Activated B cell treated with CpG ODN at 0.5 μM for 24 hours (primary cell): ENCODE measurements at regions not wholly inside any gene's neighbourhood (a gene's known extent, or its start where the extent isn't known, plus 50 kb on each side); places are given as distances from the start of the nearest gene placed in this dataset.

ENCODE experiments used
- ATAC-seq: fragments of 200-7000 bp; cut with Tn5 transposase; one replicate; pipeline ENCODE4 v1.10.0; 2021; ENCODE audit warnings: low read depth, mild to moderate bottlenecking, moderate library complexity
- CTCF ChIA-PET: fragments of 350-600 bp; sonication (Branson Sonifier 250); formaldehyde crosslinking; loops from one replicate; lab custom pipeline; 2021; ENCODE audit warnings: antibody characterized with exemption; lab: Charles Lee
- POLR2A ChIA-PET: fragments of 350-600 bp; sonication (Branson Sonifier 250); formaldehyde crosslinking; loops from one replicate; lab custom pipeline; 2021; ENCODE audit warnings: antibody characterized with exemption; lab: Charles Lee
- DNase-seq: peaks from one replicate; pipeline ENCODE4 v3.0.0; 2022
- H3K27ac Mint-ChIP-seq: one replicate; pipeline ENCODE4 v1.8.0; 2020; ENCODE audit warnings: mixed read lengths
- H3K27me3 Mint-ChIP-seq: one replicate; pipeline ENCODE4 v1.8.0; 2021; ENCODE audit warnings: mixed read lengths
- H3K36me3 Mint-ChIP-seq: one replicate; pipeline ENCODE4 v1.8.0; 2021; ENCODE audit warnings: low read depth, mixed read lengths
- H3K4me1 Mint-ChIP-seq: one replicate; pipeline ENCODE4 v1.8.0; 2021; ENCODE audit warnings: mixed read lengths
- H3K4me3 Mint-ChIP-seq: one replicate; pipeline ENCODE4 v1.8.0; 2020; ENCODE audit warnings: mild to moderate bottlenecking, mixed read lengths
- H3K9me3 Mint-ChIP-seq: one replicate; pipeline ENCODE4 v1.8.0; 2020; ENCODE audit warnings: mixed read lengths
- CTCF ChIP-seq: fragments of 200-600 bp; IDR thresholded peaks from one replicate; pipeline ENCODE4 v1.8.0; 2022; ENCODE audit warnings: antibody characterized with exemption, mild to moderate bottlenecking
- intact Hi-C: fragments of 100-400 bp; cut with micrococcal nuclease; formaldehyde crosslinking; loops from one replicate; pipeline ENCODE4 v1.15.1; 2024

- DNase-seq: no peak
- intact Hi-C loops: no loop called here
- ATAC-seq: no peak
- TF ChIP-seq CTCF: no peak
- Mint-ChIP-seq H3K4me1 (no peaks in the 10 kb centered on the region), H3K36me3 (no peaks in the 10 kb centered on the region), H3K27ac (no peak overlapping the region), H3K27me3 (no peaks in the 10 kb centered on the region), H3K9me3 (no peaks in the 10 kb centered on the region), H3K4me3 (no peak overlapping the region)
- POLR2A ChIA-PET: no interaction called here
- CTCF ChIA-PET: no interaction called here
Observed at GRCh38 chr18:78771496-78772359, 207.9 kb upstream of the SALL3 start.

DNA sequence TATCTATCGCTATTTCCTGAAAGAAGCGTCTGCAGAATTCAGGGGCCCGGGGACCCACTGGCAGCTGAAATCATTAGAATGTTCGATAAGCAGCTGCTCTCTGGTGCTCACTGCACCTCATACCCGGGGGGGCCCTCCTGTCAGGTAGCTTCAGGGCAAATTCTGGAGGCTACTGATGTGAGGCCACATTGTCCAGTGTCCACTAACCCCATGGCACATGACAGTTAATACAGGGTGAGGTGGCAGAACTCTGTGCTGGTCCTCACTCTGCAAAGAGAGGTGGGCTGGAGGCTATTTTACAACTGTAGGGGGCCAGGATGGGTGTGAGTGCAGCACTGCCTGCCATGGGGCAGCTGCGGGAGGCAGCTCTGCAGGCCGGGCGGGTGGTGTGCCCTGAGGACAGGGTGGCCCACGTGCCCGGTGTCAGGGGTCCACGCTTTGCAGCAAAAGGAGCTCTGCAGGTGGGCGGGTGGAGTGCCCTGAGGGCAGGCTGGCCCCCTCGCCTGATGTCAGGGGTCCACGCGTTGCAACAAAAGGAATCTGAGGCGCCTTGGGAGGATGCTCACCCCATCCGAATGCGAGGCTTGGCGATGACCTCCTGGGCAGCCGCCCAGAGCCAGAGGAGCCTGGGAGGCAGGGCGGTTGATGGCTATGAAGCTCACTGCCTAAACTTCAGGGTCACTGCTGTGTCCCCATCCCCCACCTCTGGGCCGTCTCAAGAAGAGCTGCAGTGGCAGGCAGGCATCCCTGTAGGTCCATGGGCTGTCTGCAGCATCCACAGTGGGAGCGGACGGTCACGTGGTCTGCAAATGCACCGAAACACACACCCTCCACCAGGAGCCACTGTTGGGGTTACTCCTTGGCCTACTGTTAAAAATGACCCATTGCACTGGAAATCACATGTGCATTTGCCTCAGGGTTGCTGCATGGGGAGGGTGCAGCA lies 207.0 kb upstream of the SALL3 start:
- Mint-ChIP-seq H3K4me3 (no peak overlapping the region), H3K27ac (no peak overlapping the region), H3K27me3 (no peaks in the 10 kb centered on the region), H3K9me3 (no peaks in the 10 kb centered on the region), H3K4me1 (no peaks in the 10 kb centered on the region), H3K36me3 (no peaks in the 10 kb centered on the region)
- TF ChIP-seq CTCF: no peak
- CTCF ChIA-PET: no interaction called here
- intact Hi-C loops: no loop called here
- DNase-seq: no peak
- POLR2A ChIA-PET: no interaction called here
- no peak for ATAC-seq

GRCh38 chr18:78773303-78773755 lies 206.3 kb upstream of the SALL3 start:
- ChIA-PET POLR2A (no interaction called here), CTCF (no interaction called here)
- no peak overlapping the region for H3K27ac Mint-ChIP-seq
- no peak overlapping the region for H3K4me3 Mint-ChIP-seq
- intact Hi-C loops: no loop called here
- TF ChIP-seq CTCF: no peak
- ATAC-seq: no peak
- H3K4me1 Mint-ChIP-seq: no peaks in the 10 kb centered on the region
- H3K9me3 Mint-ChIP-seq: no peaks in the 10 kb centered on the region
- no peaks in the 10 kb centered on the region for H3K36me3 Mint-ChIP-seq
- DNase-seq: no peak
- no peaks in the 10 kb centered on the region for H3K27me3 Mint-ChIP-seq

- ATAC-seq: no peak
- no peaks in the 10 kb centered on the region for H3K36me3 Mint-ChIP-seq
- CTCF ChIA-PET: no interaction called here
- H3K9me3 Mint-ChIP-seq: no peaks in the 10 kb centered on the region
- DNase-seq: no peak
- no peaks in the 10 kb centered on the region for H3K4me1 Mint-ChIP-seq
- no peak overlapping the region for H3K27ac Mint-ChIP-seq
- intact Hi-C loops: no loop called here
- TF ChIP-seq CTCF: no peak
- no peaks in the 10 kb centered on the region for H3K27me3 Mint-ChIP-seq
- POLR2A ChIA-PET: no interaction called here
- H3K4me3 Mint-ChIP-seq: no peak overlapping the region
Observed at GRCh38 chr18:78773819-78774218, 205.8 kb upstream of the SALL3 start.

DNA sequence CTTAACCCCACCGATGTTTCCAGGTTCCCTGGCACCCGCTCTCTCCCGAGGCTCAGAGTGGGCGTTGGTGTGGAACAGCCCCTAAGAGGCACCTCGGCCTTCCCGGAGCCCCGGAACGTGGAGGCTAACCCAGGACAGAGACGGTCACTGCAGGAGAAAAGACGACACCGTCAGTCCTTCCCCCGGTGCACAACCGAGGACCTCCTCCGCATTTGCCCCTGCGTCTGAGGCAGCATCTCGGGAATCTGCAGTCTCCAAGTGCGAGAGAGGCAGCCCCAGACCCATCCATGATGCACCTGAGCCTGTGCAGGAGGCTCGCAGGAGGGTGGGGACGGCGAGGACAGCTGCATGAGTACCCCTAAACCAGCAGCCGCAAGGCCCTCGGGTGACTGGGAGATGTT lies 204.9 kb upstream of the SALL3 start:
- POLR2A ChIA-PET: no interaction called here
- no peak for ATAC-seq

More for the DNA sequence above, 204.9 kb upstream of the SALL3 start:
- Mint-ChIP-seq H3K4me1 (no peaks in the 10 kb centered on the region), H3K36me3 (no peaks in the 10 kb centered on the region), H3K9me3 (no peaks in the 10 kb centered on the region), H3K27me3 (no peaks in the 10 kb centered on the region), H3K27ac (no peak overlapping the region), H3K4me3 (no peak overlapping the region)
- intact Hi-C loops: no loop called here
- no peak for DNase-seq
- TF ChIP-seq CTCF: no peak
- CTCF ChIA-PET: no interaction called here
